Natural killer cell (primary cell): ENCODE measurements at regions not wholly inside any gene's neighbourhood (a gene's known extent, or its start where the extent isn't known, plus 50 kb on each side); places are given as distances from the start of the nearest gene placed in this dataset.

Experiments used
- ATAC-seq, 3 donors: fragments of 150-1000 bp in 2 of 3; fragments of 200-7000 bp in 1 of 3; cut with Tn5 transposase; 1 replicate in 1 of 3; 2 replicates in 2 of 3; pipeline ENCODE4 v1.10.0; 2021; ENCODE audit warnings: mild to moderate bottlenecking in 2 of 3, moderate library complexity in 2 of 3
- DNase-seq, 2 donors: peaks; one replicate each; pipeline versions ENCODE4 v3.0.0 to v3.0.0-alpha.2; 2013 to 2021; ENCODE audit warnings: mixed read lengths in 1 of 2
- H3K27ac ChIP-seq: one replicate; pipeline ENCODE4 v1.5.1; 2013; ENCODE audit warnings: mild to moderate bottlenecking, low read length
- H3K27me3 ChIP-seq: one replicate; pipeline ENCODE4 v1.6.1; 2013; ENCODE audit warnings: low read length; ENCODE audit not compliant: control insufficient read depth, insufficient read depth
- H3K36me3 ChIP-seq: one replicate; pipeline ENCODE4 v1.6.1; 2013; ENCODE audit warnings: low read length; ENCODE audit not compliant: control insufficient read depth, insufficient read depth
- H3K4me1 ChIP-seq: one replicate; pipeline ENCODE4 v1.6.1; 2013; ENCODE audit warnings: low read length; ENCODE audit not compliant: control insufficient read depth, insufficient read depth
- H3K4me3 ChIP-seq: one replicate; pipeline ENCODE4 v1.5.1; 2013; ENCODE audit warnings: low read length
- H3K9me3 ChIP-seq: one replicate; pipeline ENCODE4 v1.6.1; 2013; ENCODE audit warnings: low read length; ENCODE audit not compliant: control insufficient read depth, insufficient read depth
- H3K27ac Mint-ChIP-seq, 2 donors: one replicate each; pipeline ENCODE4 v1.8.0; 2022; ENCODE audit warnings: mild to moderate bottlenecking in 2 of 2, mixed read lengths in 2 of 2, moderate library complexity in 1 of 2
- H3K27me3 Mint-ChIP-seq, 2 donors: one replicate each; pipeline ENCODE4 v1.8.0; 2022; ENCODE audit warnings: low read depth in 2 of 2, mixed read lengths in 2 of 2
- H3K36me3 Mint-ChIP-seq: one replicate; pipeline ENCODE4 v1.8.0; 2022; ENCODE audit warnings: mixed read lengths
- H3K4me1 Mint-ChIP-seq, 2 donors: one replicate each; pipeline ENCODE4 v1.8.0; 2022; ENCODE audit warnings: mixed read lengths in 2 of 2
- H3K4me3 Mint-ChIP-seq: one replicate; pipeline ENCODE4 v1.8.0; 2022; ENCODE audit warnings: mild to moderate bottlenecking, moderate library complexity, mixed read lengths
- H3K9me3 Mint-ChIP-seq, 2 donors: one replicate each; pipeline ENCODE4 v1.8.0; 2022; ENCODE audit warnings: mixed read lengths in 2 of 2
- WGBS: methylation state at CpG from one replicate; pipeline ENCODE4 v1.1.7; 2013; ENCODE audit warnings: missing lambda C conversion rate; ENCODE audit not compliant: insufficient coverage; 5-methylcytosine and 5-hydroxymethylcytosine counted together
- intact Hi-C: fragments of 100-400 bp; cut with micrococcal nuclease; formaldehyde crosslinking; loops from one replicate; pipeline ENCODE4 v1.14.2; 2022
- TF ChIP-seq, protein P1 (sequence below): fragments of 200-600 bp; IDR thresholded peaks from one replicate; pipeline ENCODE4 v1.8.0; 2022; ENCODE audit warnings: antibody characterized with exemption

DNA sequence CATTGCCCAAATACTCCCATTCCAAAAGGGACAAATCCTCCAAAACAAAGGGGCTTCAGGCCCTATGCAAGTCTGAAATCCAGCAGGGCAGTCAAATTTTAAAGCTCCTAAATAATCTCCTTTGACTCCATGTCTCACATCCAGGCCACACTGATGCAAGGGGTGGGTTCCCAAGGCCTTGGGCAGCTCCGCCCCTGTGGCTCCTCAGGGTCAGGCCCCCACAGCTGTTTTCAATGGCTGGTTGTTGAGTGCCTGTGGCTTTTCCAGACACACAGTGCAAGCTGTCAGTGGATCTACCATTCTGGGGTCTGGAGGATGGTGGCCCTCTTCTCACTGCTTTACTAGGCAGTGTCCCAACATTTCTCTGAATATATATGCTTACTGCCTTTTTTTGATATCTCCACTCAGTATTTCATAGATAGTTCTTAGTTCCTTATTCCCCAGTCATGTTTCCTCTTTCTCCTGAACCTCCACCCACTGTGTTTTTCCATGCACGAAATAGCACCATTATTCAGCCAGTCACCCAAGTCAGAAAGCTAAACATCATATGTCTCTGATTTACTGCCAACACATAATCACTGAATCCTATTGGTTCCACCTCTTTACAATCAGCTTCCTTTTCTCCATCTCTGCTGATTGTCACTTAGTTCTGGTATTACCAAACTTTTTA is 172.6 kb upstream of the CACNA2D1 start:
- no peak for ATAC-seq

DNA sequence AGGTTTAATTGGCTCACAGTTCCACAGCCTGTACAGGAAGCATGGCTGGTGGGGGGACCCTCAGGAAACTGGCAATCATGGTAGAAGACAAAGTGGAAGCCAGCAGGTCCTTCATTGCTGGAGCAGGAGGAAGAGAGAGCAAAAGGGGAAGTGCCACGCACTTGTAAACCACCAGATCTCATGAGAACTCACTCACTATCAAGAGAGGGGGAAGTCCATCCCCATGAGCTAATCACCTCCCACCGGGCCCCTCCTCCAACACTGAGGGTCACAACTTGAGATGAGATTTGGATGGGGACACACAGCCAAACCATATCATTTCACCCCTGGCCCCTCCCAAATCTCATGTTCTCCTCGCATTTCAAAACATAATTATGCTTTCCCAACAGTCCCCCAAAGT is 171.9 kb upstream of the CACNA2D1 start:
- ATAC-seq (peak in 1 of 3 donors; percentile 52), DNase-seq (peak in 1 of 2 donors; percentile 2)
- intact Hi-C loops: no loop called here
- Mint-ChIP-seq H3K4me1 (no peaks in the 10 kb centered on the region), H3K9me3 (no peaks in the 10 kb centered on the region), H3K36me3 (no peaks in the 10 kb centered on the region), H3K4me3 (no peak overlapping the region), H3K27me3 (no peaks in the 10 kb centered on the region), H3K27ac (no peak overlapping the region)
- no peaks in the 10 kb centered on the region for H3K27me3 ChIP-seq
- TF ChIP-seq, protein P1, sequence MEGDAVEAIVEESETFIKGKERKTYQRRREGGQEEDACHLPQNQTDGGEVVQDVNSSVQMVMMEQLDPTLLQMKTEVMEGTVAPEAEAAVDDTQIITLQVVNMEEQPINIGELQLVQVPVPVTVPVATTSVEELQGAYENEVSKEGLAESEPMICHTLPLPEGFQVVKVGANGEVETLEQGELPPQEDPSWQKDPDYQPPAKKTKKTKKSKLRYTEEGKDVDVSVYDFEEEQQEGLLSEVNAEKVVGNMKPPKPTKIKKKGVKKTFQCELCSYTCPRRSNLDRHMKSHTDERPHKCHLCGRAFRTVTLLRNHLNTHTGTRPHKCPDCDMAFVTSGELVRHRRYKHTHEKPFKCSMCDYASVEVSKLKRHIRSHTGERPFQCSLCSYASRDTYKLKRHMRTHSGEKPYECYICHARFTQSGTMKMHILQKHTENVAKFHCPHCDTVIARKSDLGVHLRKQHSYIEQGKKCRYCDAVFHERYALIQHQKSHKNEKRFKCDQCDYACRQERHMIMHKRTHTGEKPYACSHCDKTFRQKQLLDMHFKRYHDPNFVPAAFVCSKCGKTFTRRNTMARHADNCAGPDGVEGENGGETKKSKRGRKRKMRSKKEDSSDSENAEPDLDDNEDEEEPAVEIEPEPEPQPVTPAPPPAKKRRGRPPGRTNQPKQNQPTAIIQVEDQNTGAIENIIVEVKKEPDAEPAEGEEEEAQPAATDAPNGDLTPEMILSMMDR: no peak
- WGBS: 38% methylated on average over 3 of the region's 3 CpGs
- no peak overlapping the region for H3K4me3 ChIP-seq
- no peaks in the 10 kb centered on the region for H3K4me1 ChIP-seq
- no peaks in the 10 kb centered on the region for H3K9me3 ChIP-seq
- H3K36me3 ChIP-seq: no peaks in the 10 kb centered on the region
- H3K27ac ChIP-seq: no peak overlapping the region

More for the DNA sequence above, 172.6 kb upstream of the CACNA2D1 start:
- Histone ChIP-seq H3K4me1 (no peaks in the 10 kb centered on the region), H3K4me3 (no peak overlapping the region), H3K27ac (no peak overlapping the region), H3K36me3 (no peaks in the 10 kb centered on the region), H3K27me3 (no peaks in the 10 kb centered on the region), H3K9me3 (no peaks in the 10 kb centered on the region)
- Mint-ChIP-seq H3K27me3 (no peaks in the 10 kb centered on the region), H3K36me3 (no peaks in the 10 kb centered on the region), H3K4me1 (no peaks in the 10 kb centered on the region), H3K27ac (no peak overlapping the region), H3K9me3 (no peaks in the 10 kb centered on the region), H3K4me3 (no peak overlapping the region)
- TF ChIP-seq, protein P1: no peak
- intact Hi-C loops: no loop called here
- 66% methylated on average over 2 of the region's 2 CpGs for WGBS
- DNase-seq: no peak

DNA sequence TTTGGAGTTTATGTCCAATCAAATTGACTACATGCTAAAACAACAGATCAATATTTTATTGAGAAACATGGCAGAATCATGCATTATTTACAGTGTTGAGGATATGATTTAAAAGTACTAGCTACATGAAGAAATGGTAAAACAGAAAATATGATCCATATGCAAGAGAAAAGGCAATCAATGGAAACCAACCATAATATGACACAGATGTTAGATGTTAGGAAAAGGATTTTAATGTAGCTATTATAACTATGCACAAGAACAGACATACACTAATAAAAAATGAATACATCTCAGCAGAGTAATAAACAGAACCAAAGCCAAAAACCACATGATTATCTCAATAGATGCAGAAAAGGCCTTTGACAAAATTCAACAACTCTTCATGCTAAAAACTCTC is 166.2 kb upstream of the CACNA2D1 start:
- Mint-ChIP-seq H3K27me3 (no peaks in the 10 kb centered on the region), H3K9me3 (no peaks in the 10 kb centered on the region), H3K27ac (no peak overlapping the region), H3K4me3 (no peak overlapping the region), H3K4me1 (no peaks in the 10 kb centered on the region), H3K36me3 (no peaks in the 10 kb centered on the region)
- Histone ChIP-seq H3K4me1 (no peaks in the 10 kb centered on the region), H3K4me3 (no peak overlapping the region), H3K36me3 (no peaks in the 10 kb centered on the region), H3K27me3 (no peaks in the 10 kb centered on the region), H3K9me3 (no peaks in the 10 kb centered on the region), H3K27ac (no peak overlapping the region)
- intact Hi-C loops: loop anchor here (10.0 kb wide), 1 partner anchor 115 kb away; no protein-coding TSS in a partner anchor
- TF ChIP-seq, protein P1: no peak
- ATAC-seq: no peak
- no peak for DNase-seq
